ENCODE measurements at regions not wholly inside any gene's neighbourhood (a gene's known extent, or its start where the extent isn't known, plus 50 kb on each side); places are given as distances from the start of the nearest gene placed in this dataset.

DNA sequence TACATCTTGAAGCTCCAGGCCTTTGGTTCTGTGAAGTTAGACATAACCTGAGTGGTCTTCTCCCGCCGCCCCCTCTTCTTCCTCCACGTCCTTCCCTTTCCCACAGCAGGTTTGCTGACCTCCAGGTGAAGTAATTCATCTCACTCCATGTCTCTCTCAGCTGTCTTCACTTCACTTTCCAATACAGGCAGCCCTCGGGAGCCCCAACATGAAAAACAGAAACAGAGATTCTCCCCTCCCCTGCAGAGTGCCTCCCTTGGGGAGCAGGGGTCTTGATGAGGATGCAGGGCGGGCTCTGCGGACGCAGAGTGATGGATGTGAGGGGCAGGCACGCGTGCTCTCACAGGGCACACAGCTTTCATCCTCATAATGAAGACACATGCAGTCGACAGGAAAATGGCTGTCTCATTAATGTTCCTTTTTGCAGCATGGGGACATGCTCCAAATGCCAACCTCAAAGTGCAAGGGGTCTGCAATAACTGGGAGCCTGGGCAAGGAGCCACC lies 95.6 kb downstream of the GPAM start:
- Histone ChIP-seq H3K27me3 (replicated peaks) (no peaks in the 10 kb centered on the region), H3K36me3 (replicated peaks) (no peaks in the 10 kb centered on the region), H3K4me3 (ENCODE audit: low read depth, low read length) (no peak overlapping the region), H3K27ac (no peak overlapping the region)
- no peak for DNase-seq
- no peak for TF ChIP-seq CTCF (IDR thresholded peaks at IDR 0.05; ENCODE audit: low read depth, low read length, missing control alignments)
- in situ Hi-C loops (cut with HindIII; ENCODE audit: low pct_ligation_motif_present, low sequenced_read_pairs) = no loop called here

GRCh38 chr10:112091703-112092102 lies 91.9 kb downstream of the GPAM start:
- H3K4me3 ChIP-seq (ENCODE audit: low read depth, low read length) = no peak overlapping the region
- no peaks in the 10 kb centered on the region for H3K36me3 ChIP-seq (replicated peaks)
- H3K27me3 ChIP-seq (replicated peaks) = no peaks in the 10 kb centered on the region
- no peak overlapping the region for H3K27ac ChIP-seq
- no peak for DNase-seq
- no peak for TF ChIP-seq CTCF (IDR thresholded peaks at IDR 0.05; ENCODE audit: low read depth, low read length, missing control alignments)
- in situ Hi-C loops (cut with HindIII; ENCODE audit: low pct_ligation_motif_present, low sequenced_read_pairs) = no loop called here

DNA sequence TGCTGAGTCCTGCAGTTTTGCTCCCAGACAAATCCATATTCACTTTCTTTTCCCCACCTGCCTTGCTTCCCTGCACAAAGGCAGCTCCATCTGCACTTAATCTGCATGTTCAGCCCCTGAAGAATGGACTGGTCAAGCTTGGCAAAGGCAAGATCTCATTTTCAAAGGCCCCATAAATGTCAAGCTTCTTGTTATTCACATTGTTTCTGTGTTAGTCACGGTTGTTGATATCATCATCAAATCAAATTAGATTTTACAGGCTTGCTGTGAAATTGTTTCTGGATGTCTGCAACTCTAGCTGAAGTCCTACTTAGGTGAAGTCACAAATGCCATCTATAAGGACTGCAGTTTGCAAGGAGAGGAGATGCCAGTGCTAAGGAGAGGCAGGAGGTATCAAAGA lies 91.0 kb downstream of the GPAM start:
- no peaks in the 10 kb centered on the region for H3K27me3 ChIP-seq (replicated peaks)
- in situ Hi-C loops (cut with HindIII; ENCODE audit: low pct_ligation_motif_present, low sequenced_read_pairs) = no loop called here
- DNase-seq = no peak
- H3K4me3 ChIP-seq (ENCODE audit: low read depth, low read length) = no peak overlapping the region
- H3K27ac ChIP-seq = no peak overlapping the region
- no peak for TF ChIP-seq CTCF (IDR thresholded peaks at IDR 0.05; ENCODE audit: low read depth, low read length, missing control alignments)
- no peaks in the 10 kb centered on the region for H3K36me3 ChIP-seq (replicated peaks)

DNA sequence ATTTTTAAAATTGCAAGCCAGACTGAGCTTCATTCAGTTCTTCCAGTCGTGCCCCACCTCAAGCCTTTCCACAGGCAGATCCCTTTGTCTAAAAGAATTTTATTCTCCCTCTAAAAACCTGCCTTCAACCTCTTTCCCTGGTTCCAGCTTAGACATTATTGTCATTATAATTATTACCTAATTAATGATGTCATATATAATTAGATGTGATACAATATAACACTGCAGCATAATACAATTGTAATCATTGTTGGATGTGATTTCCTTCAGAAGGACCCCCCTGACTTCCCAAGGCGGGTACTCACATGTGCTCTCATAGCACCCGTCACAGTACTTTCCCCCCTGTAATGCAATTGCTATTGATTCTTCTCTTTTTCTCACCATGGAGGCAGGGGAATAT lies 88.6 kb downstream of the GPAM start:
- H3K27me3 ChIP-seq (replicated peaks) = no peaks in the 10 kb centered on the region
- TF ChIP-seq CTCF (IDR thresholded peaks at IDR 0.05; ENCODE audit: low read depth, low read length, missing control alignments) = no peak
- no peak overlapping the region for H3K27ac ChIP-seq
- in situ Hi-C loops (cut with HindIII; ENCODE audit: low pct_ligation_motif_present, low sequenced_read_pairs) = no loop called here
- H3K36me3 ChIP-seq (replicated peaks) = no peaks in the 10 kb centered on the region
- no peak for DNase-seq
- H3K4me3 ChIP-seq (ENCODE audit: low read depth, low read length) = no peak overlapping the region

GRCh38 chr10:112095731-112096130 lies 87.8 kb downstream of the GPAM start:
- in situ Hi-C loops (cut with HindIII; ENCODE audit: low pct_ligation_motif_present, low sequenced_read_pairs) = no loop called here

More at GRCh38 chr10:112095731-112096130, 87.8 kb downstream of the GPAM start:
- no peak for DNase-seq
- Histone ChIP-seq H3K27me3 (replicated peaks) (no peaks in the 10 kb centered on the region), H3K27ac (no peak overlapping the region), H3K36me3 (replicated peaks) (no peaks in the 10 kb centered on the region), H3K4me3 (ENCODE audit: low read depth, low read length) (no peak overlapping the region)
- TF ChIP-seq CTCF (IDR thresholded peaks at IDR 0.05; ENCODE audit: low read depth, low read length, missing control alignments) = no peak
